K562 (cell line): ENCODE measurements at regions not wholly inside any gene's neighbourhood (a gene's known extent, or its start where the extent isn't known, plus 50 kb on each side); places are given as distances from the start of the nearest gene placed in this dataset.

Source experiments
- ATAC-seq: fragments of 200-7000 bp; cut with Tn5 transposase; 3 replicates; pipeline ENCODE4 v1.9.1; 2020; ENCODE audit warnings: moderate library complexity
- BruUV-seq: library from RNA; stranded (reverse); fragments of 400-500 nt; replicated peaks from 2 replicates; lab custom pipeline; 2021; lab: Mats Ljungman, UMichigan
- CTCF ChIA-PET: fragments of 300-600 bp; formaldehyde crosslinking; extraction: SDS; loops from one replicate; lab custom pipeline; 2021; ENCODE audit warnings: low intra/inter-chr PET ratio; lab: Yijun Ruan, JAX
- POLR2A ChIA-PET: fragments of 300-600, 350-650 bp; sonication (Branson Sonifier 250); formaldehyde crosslinking; extraction: SDS; loops from one replicate; lab custom pipeline; 2021; ENCODE audit warnings: antibody characterized with exemption, inconsistent platforms; lab: Yijun Ruan, JAX
- DNase-seq, 4 experiments: peaks; one replicate each; pipeline versions ENCODE4 v3.0.0 to v3.0.0-alpha.2; 2011 to 2018; ENCODE audit warnings: low spot score in 3 of 4, mixed read lengths in 3 of 4; ENCODE audit errors: extremely low read depth in 1 of 4
- FAIRE-seq: peaks from 2 replicates; lab custom pipeline; 2011; peaks lifted over from hg19 to GRCh38; lab: Jason Lieb, UNC
- H2AFZ ChIP-seq: 2 replicates; pipeline ENCODE4 v1.6.0; 2011; ENCODE audit warnings: low read depth, low read length, control low read depth, inconsistent platforms
- H3K27ac ChIP-seq: fragments of 200-600 bp; 3 replicates; pipeline ENCODE4 v1.8.0; 2011; ENCODE audit warnings: low read depth, mild to moderate bottlenecking, control low read depth, inconsistent platforms, low read length, moderate library complexity, mixed read lengths; ENCODE audit errors: extremely low read depth
- H3K27me3 ChIP-seq, 2 experiments: fragments of 300-600 bp in 1 of 2; 2 replicates in 1 of 2; 3 replicates in 1 of 2; pipeline versions ENCODE4 v1.6.0 to v1.8.0; 2011; ENCODE audit warnings: inconsistent platforms in 2 of 2, low read length in 2 of 2, mild to moderate bottlenecking in 1 of 2, mixed read lengths in 1 of 2, moderate library complexity in 1 of 2; ENCODE audit not compliant: control insufficient read depth in 2 of 2, insufficient read depth in 2 of 2
- H3K36me3 ChIP-seq: fragments of 300-600 bp; 3 replicates; pipeline ENCODE4 v1.8.0; 2011; ENCODE audit warnings: mild to moderate bottlenecking, low read length, inconsistent platforms; ENCODE audit not compliant: control insufficient read depth, insufficient read depth
- H3K4me1 ChIP-seq, 2 experiments: fragments of 200-600 bp in 1 of 2; replicated peaks in 1 of 2; 2 replicates in 1 of 2; 3 replicates in 1 of 2; pipeline versions ENCODE4 v1.5.1 to v1.8.0; 2011; ENCODE audit warnings: inconsistent platforms in 2 of 2, low read length in 2 of 2, mild to moderate bottlenecking in 1 of 2, mixed read lengths in 1 of 2, moderate library complexity in 1 of 2; ENCODE audit not compliant: control insufficient read depth in 2 of 2, insufficient read depth in 2 of 2
- H3K4me2 ChIP-seq: 2 replicates; pipeline ENCODE4 v1.6.1; 2011; ENCODE audit warnings: low read length, control low read depth, inconsistent platforms, mixed read lengths; ENCODE audit not compliant: insufficient read depth
- H3K4me3 ChIP-seq: fragments of 200-600 bp; sonication (generic), shearing (Covaris generic); 2 replicates; pipeline ENCODE4 v1.5.1; 2016; ENCODE audit warnings: control low read depth, inconsistent platforms
- H3K79me2 ChIP-seq: fragments of 200-600 bp; 3 replicates; pipeline ENCODE4 v1.8.0; 2011; ENCODE audit warnings: low read length, inconsistent platforms; ENCODE audit not compliant: control insufficient read depth, insufficient read depth
- H3K9ac ChIP-seq, 2 experiments: 2 replicates each; pipeline versions ENCODE4 v1.6.0 to v1.6.1; 2011; ENCODE audit warnings: low read depth in 2 of 2, low read length in 2 of 2, control low read depth in 1 of 2, inconsistent platforms in 1 of 2, mild to moderate bottlenecking in 1 of 2, mixed read lengths in 1 of 2; ENCODE audit not compliant: insufficient read depth in 1 of 2
- H3K9me1 ChIP-seq: one replicate; pipeline ENCODE4 v1.6.0; 2011; ENCODE audit warnings: inconsistent platforms, mild to moderate bottlenecking, low read length, moderate library complexity; ENCODE audit not compliant: control insufficient read depth, insufficient read depth
- H3K9me3 ChIP-seq: replicated peaks from 2 replicates; pipeline ENCODE4 v1.5.1; 2011; ENCODE audit warnings: low read depth, low read length, inconsistent platforms; ENCODE audit not compliant: control insufficient read depth, insufficient read depth
- H4K20me1 ChIP-seq: replicated peaks from 2 replicates; pipeline ENCODE4 v1.6.1; 2011; ENCODE audit warnings: low read length, inconsistent platforms, mixed read lengths; ENCODE audit not compliant: control insufficient read depth, insufficient read depth
- CEBPB ChIP-seq: fragments of 450-650 bp; IDR thresholded peaks from 2 replicates; pipeline ENCODE4 v1.6.1; 2016; ENCODE audit warnings: missing genetic modification characterization, missing compliant biosample characterization
- CTCFL ChIP-seq: IDR thresholded peaks from 2 replicates; pipeline ENCODE4 v1.6.1; 2011; ENCODE audit warnings: borderline replicate concordance, low read depth, mild to moderate bottlenecking, moderate library complexity, low read length; ENCODE audit not compliant: insufficient read depth, poor library complexity, severe bottlenecking
- FOS ChIP-seq: IDR thresholded peaks from 3 replicates; pipeline ENCODE4 v1.6.1; 2011; ENCODE audit not compliant: insufficient read length; ENCODE audit errors: extremely low read depth
- GATAD2B ChIP-seq: fragments of 450-650 bp; IDR thresholded peaks from 2 replicates; pipeline ENCODE4 v1.6.1; 2017; ENCODE audit warnings: mild to moderate bottlenecking, borderline replicate concordance
- HMBOX1 ChIP-seq: sonication (generic); IDR thresholded peaks from 2 replicates; pipeline ENCODE4 v1.6.1; 2016
- POLR2B ChIP-seq: fragments of 450-650 bp; IDR thresholded peaks from 2 replicates; pipeline ENCODE4 v1.6.1; 2018; ENCODE audit warnings: low read depth; ENCODE audit not compliant: partially characterized antibody
- POLR3A ChIP-seq: IDR thresholded peaks from 2 replicates; pipeline ENCODE4 v1.6.1; 2011; ENCODE audit warnings: borderline replicate concordance, mild to moderate bottlenecking, moderate library complexity; ENCODE audit not compliant: insufficient read length, insufficient read depth; ENCODE audit errors: extremely low read depth
- THRAP3 ChIP-seq: fragments of 450-650 bp; IDR thresholded peaks from 2 replicates; pipeline ENCODE4 v1.6.1; 2016; ENCODE audit warnings: mild to moderate bottlenecking, inconsistent platforms, borderline replicate concordance
- ZBTB26 ChIP-seq: fragments of 450-650 bp; formaldehyde crosslinking; IDR thresholded peaks from 2 replicates; pipeline ENCODE4 v1.4.0; 2022; ENCODE audit warnings: missing genetic modification characterization
- ZC3H4 ChIP-seq: sonication (generic); formaldehyde crosslinking; IDR thresholded peaks from 2 replicates; pipeline ENCODE4 v1.9.0; 2021; ENCODE audit warnings: missing genetic modification reagents, borderline replicate concordance
- ZNF175 ChIP-seq: fragments of 200-800 bp; sonication (Bioruptor generic); IDR thresholded peaks from 2 replicates; pipeline ENCODE4 v1.6.1; 2016; ENCODE audit warnings: low read depth, mild to moderate bottlenecking, missing genetic modification characterization, missing compliant biosample characterization
- ZNF274 ChIP-seq: IDR thresholded peaks from 2 replicates; pipeline ENCODE4 v1.6.1; 2011; ENCODE audit warnings: low read depth, mild to moderate bottlenecking, low read length, moderate library complexity, borderline replicate concordance
- ZNF589 ChIP-seq: fragments of 200-800 bp; sonication (Bioruptor generic); IDR thresholded peaks from 2 replicates; pipeline ENCODE4 v1.6.1; 2016; ENCODE audit warnings: low read depth, missing genetic modification characterization, missing compliant biosample characterization
- in situ Hi-C: fragments of 300-500 bp; cut with MboI; formaldehyde crosslinking; loops from 4 replicates; pipeline ENCODE4 v1.15.0; 2018; ENCODE audit warnings: inconsistent platforms, mixed read lengths
- intact Hi-C: fragments of 100-400 bp; cut with micrococcal nuclease; formaldehyde crosslinking; loops from 2 replicates; pipeline ENCODE4 v1.14.2; 2022

- Histone ChIP-seq H3K9me3 (no peaks in the 10 kb centered on the region), H3K4me2 (no peak overlapping the region), H3K36me3 (no peaks in the 10 kb centered on the region), H3K9me1 (no peaks in the 10 kb centered on the region), H3K4me3 (no peak overlapping the region), H3K27me3 (no peaks in the 10 kb centered on the region), H3K9ac (no peak overlapping the region), H2AFZ (no peak overlapping the region), H3K4me1 (no peaks in the 10 kb centered on the region), H3K27ac (no peak overlapping the region), H3K79me2 (no peaks in the 10 kb centered on the region), H4K20me1 (no peaks in the 10 kb centered on the region)
- CTCF ChIA-PET: no interaction called here
- TF ChIP-seq ZNF175 (CRISPR knock-in tag): no peak
- no peak for TF ChIP-seq HMBOX1
- no peak for TF ChIP-seq FOS
- no peak for TF ChIP-seq ZNF274
- no peak for TF ChIP-seq POLR3A
- no peak for TF ChIP-seq THRAP3
- TF ChIP-seq GATAD2B: no peak
- TF ChIP-seq ZNF589 (CRISPR knock-in tag): no peak
- no peak for TF ChIP-seq CEBPB (tag)
- TF ChIP-seq ZBTB26: no peak
- TF ChIP-seq POLR2B: no peak
- TF ChIP-seq CTCFL: no peak
- TF ChIP-seq ZC3H4: no peak
- FAIRE-seq (no peak), ATAC-seq (no peak), DNase-seq (no peak)
- intact Hi-C loops (no loop called here), in situ Hi-C loops (no loop called here)
- no TSS peak for BruUV-seq
- POLR2A ChIA-PET: no interaction called here
Measured at GRCh38 chr13:65301506-65301905, 1928.6 kb downstream of the PCDH9 start.
